ENCODE measurements at regions not wholly inside any gene's neighbourhood (a gene's known extent, or its start where the extent isn't known, plus 50 kb on each side); places are given as distances from the start of the nearest gene placed in this dataset.

GRCh38 chr13:54744747-54745146 is 1716.1 kb downstream of the OLFM4 start:
- CTCF ChIA-PET: interaction anchor here (1.4 kb wide), 1 partner anchor 12 kb away, joined by 3 read pairs; no protein-coding TSS in a partner anchor
- DNase-seq (ENCODE audit: extremely low spot score): no peak
- TF ChIP-seq ZNF384 (IDR thresholded peaks at IDR 0.05) (no peak), SP1 (IDR thresholded peaks at IDR 0.05) (no peak), HDGF (IDR thresholded peaks at IDR 0.05; ENCODE audit: borderline replicate concordance) (no peak), ARNT (IDR thresholded peaks at IDR 0.05) (no peak), FOXK2 (IDR thresholded peaks at IDR 0.05) (no peak), SUZ12 (IDR thresholded peaks at IDR 0.05) (no peak), CTBP1 (IDR thresholded peaks at IDR 0.05; ENCODE audit: borderline replicate concordance) (no peak), FOXA1 (IDR thresholded peaks at IDR 0.05) (no peak), PKNOX1 (IDR thresholded peaks at IDR 0.05) (no peak), FOXM1 (IDR thresholded peaks at IDR 0.05; ENCODE audit: borderline replicate concordance) (no peak), TARDBP (IDR thresholded peaks at IDR 0.05) (no peak), BHLHE40 (IDR thresholded peaks at IDR 0.05; ENCODE audit: borderline replicate concordance) (no peak), NFRKB (IDR thresholded peaks at IDR 0.05) (no peak), LEF1 (IDR thresholded peaks at IDR 0.05; ENCODE audit: borderline replicate concordance) (no peak)
- POLR2A ChIA-PET: no interaction called here

GRCh38 chr13:54750521-54750920 is 1721.9 kb downstream of the OLFM4 start:
- ChIA-PET CTCF (no interaction called here), POLR2A (no interaction called here)
- peak; percentile 15 for DNase-seq (ENCODE audit: extremely low spot score)
- TF ChIP-seq SUZ12 (IDR thresholded peaks at IDR 0.05) (no peak), PKNOX1 (IDR thresholded peaks at IDR 0.05) (no peak), FOXA1 (IDR thresholded peaks at IDR 0.05) (no peak), L3MBTL2 (conservative IDR thresholded peaks at IDR 0.05) (no peak), HDGF (IDR thresholded peaks at IDR 0.05; ENCODE audit: borderline replicate concordance) (no peak), ARNT (IDR thresholded peaks at IDR 0.05) (no peak), ELF4 (IDR thresholded peaks at IDR 0.05) (no peak), BHLHE40 (IDR thresholded peaks at IDR 0.05; ENCODE audit: borderline replicate concordance) (no peak), ZNF384 (IDR thresholded peaks at IDR 0.05) (no peak), FOXM1 (IDR thresholded peaks at IDR 0.05; ENCODE audit: borderline replicate concordance) (no peak), CTBP1 (IDR thresholded peaks at IDR 0.05; ENCODE audit: borderline replicate concordance) (no peak), TARDBP (IDR thresholded peaks at IDR 0.05) (no peak), SP1 (IDR thresholded peaks at IDR 0.05) (no peak), NFRKB (IDR thresholded peaks at IDR 0.05) (no peak), LEF1 (IDR thresholded peaks at IDR 0.05; ENCODE audit: borderline replicate concordance) (no peak), FOXK2 (IDR thresholded peaks at IDR 0.05) (no peak)

- TF ChIP-seq SP1 (IDR thresholded peaks at IDR 0.05) (no peak), FOXK2 (IDR thresholded peaks at IDR 0.05) (no peak), TARDBP (IDR thresholded peaks at IDR 0.05) (no peak), BHLHE40 (IDR thresholded peaks at IDR 0.05; ENCODE audit: borderline replicate concordance) (no peak)
- POLR2A ChIA-PET: no interaction called here
- DNase-seq (ENCODE audit: extremely low spot score): no peak
- CTCF ChIA-PET: no interaction called here
Measured at GRCh38 chr13:54758795-54759194, 1730.2 kb downstream of the OLFM4 start.

GRCh38 chr13:54768214-54768613 is 1739.6 kb downstream of the OLFM4 start:
- CTCF ChIA-PET: no interaction called here
- no peak for DNase-seq (ENCODE audit: extremely low spot score)
- POLR2A ChIA-PET: no interaction called here
- no peak for TF ChIP-seq FOXA1 (IDR thresholded peaks at IDR 0.05)
- TF ChIP-seq ELF4 (IDR thresholded peaks at IDR 0.05): no peak
- no peak for TF ChIP-seq PKNOX1 (IDR thresholded peaks at IDR 0.05)
- no peak for TF ChIP-seq LEF1 (IDR thresholded peaks at IDR 0.05; ENCODE audit: borderline replicate concordance)
- TF ChIP-seq SP1 (IDR thresholded peaks at IDR 0.05): no peak
- TF ChIP-seq FOXM1 (IDR thresholded peaks at IDR 0.05; ENCODE audit: borderline replicate concordance): no peak
- TF ChIP-seq L3MBTL2 (conservative IDR thresholded peaks at IDR 0.05): no peak
- TF ChIP-seq CTBP1 (IDR thresholded peaks at IDR 0.05; ENCODE audit: borderline replicate concordance): no peak
- TF ChIP-seq TARDBP (IDR thresholded peaks at IDR 0.05): no peak
- TF ChIP-seq FOXK2 (IDR thresholded peaks at IDR 0.05): no peak
- no peak for TF ChIP-seq ARNT (IDR thresholded peaks at IDR 0.05)
- no peak for TF ChIP-seq NFRKB (IDR thresholded peaks at IDR 0.05)
- no peak for TF ChIP-seq ZNF384 (IDR thresholded peaks at IDR 0.05)
- no peak for TF ChIP-seq SUZ12 (IDR thresholded peaks at IDR 0.05)

- ChIA-PET CTCF (no interaction called here), POLR2A (no interaction called here)
- DNase-seq (ENCODE audit: extremely low spot score): no peak
- TF ChIP-seq ELF4 (IDR thresholded peaks at IDR 0.05) (no peak), FOXM1 (IDR thresholded peaks at IDR 0.05; ENCODE audit: borderline replicate concordance) (no peak), TARDBP (IDR thresholded peaks at IDR 0.05) (no peak), L3MBTL2 (conservative IDR thresholded peaks at IDR 0.05) (no peak), LEF1 (IDR thresholded peaks at IDR 0.05; ENCODE audit: borderline replicate concordance) (no peak), BHLHE40 (IDR thresholded peaks at IDR 0.05; ENCODE audit: borderline replicate concordance) (no peak), FOXK2 (IDR thresholded peaks at IDR 0.05) (no peak), ARNT (IDR thresholded peaks at IDR 0.05) (no peak), SUZ12 (IDR thresholded peaks at IDR 0.05) (no peak), PKNOX1 (IDR thresholded peaks at IDR 0.05) (no peak), NFRKB (IDR thresholded peaks at IDR 0.05) (no peak), CTBP1 (IDR thresholded peaks at IDR 0.05; ENCODE audit: borderline replicate concordance) (no peak), HDGF (IDR thresholded peaks at IDR 0.05; ENCODE audit: borderline replicate concordance) (no peak), SP1 (IDR thresholded peaks at IDR 0.05) (no peak), ZNF384 (IDR thresholded peaks at IDR 0.05) (no peak), FOXA1 (IDR thresholded peaks at IDR 0.05) (no peak)
Measured at GRCh38 chr13:54775501-54776191, 1747.0 kb downstream of the OLFM4 start.
